Inferior parietal cortex (tissue), 1 donor: ENCODE measurements at regions not wholly inside any gene's neighbourhood (a gene's known extent, or its start where the extent isn't known, plus 50 kb on each side); places are given as distances from the start of the nearest gene placed in this dataset.

Source experiments
- DNase-seq: peaks from one replicate; pipeline ENCODE4 v3.0.0-alpha.2; 2016; ENCODE audit errors: extremely low spot score

- no peak for DNase-seq
Observed at GRCh38 chr9:1960342-1961042, 54.7 kb upstream of the SMARCA2 start.

- no peak for DNase-seq
Observed at GRCh38 chr9:1962122-1962521, 53.0 kb upstream of the SMARCA2 start.

GRCh38 chr9:1962588-1963106 is 52.5 kb upstream of the SMARCA2 start:
- DNase-seq, result no peak

GRCh38 chr9:1964093-1964492 is 51.1 kb upstream of the SMARCA2 start:
- no peak for DNase-seq
